Right renal cortex interstitium (tissue), 3 donors: ENCODE measurements at regions not wholly inside any gene's neighbourhood (a gene's known extent, or its start where the extent isn't known, plus 50 kb on each side); places are given as distances from the start of the nearest gene placed in this dataset.
A peak's percentile ranks its signal among the peaks of the same experiment; 100 is the strongest.
"Not testable (repeated sequence)": the region's sequence is repeated elsewhere in the genome, so short reads cannot be mapped to it uniquely, and the experiment has no call there.

Source experiments
- DNase-seq, 3 donors: peaks; one replicate each; pipeline ENCODE4 v3.0.0-alpha.2; 2013; ENCODE audit warnings: low read depth in 3 of 3, low spot score in 2 of 3

- no peak for DNase-seq
These were observed 688.3 kb upstream of the FAT3 start for GRCh38 chr11:91536366-91536765.

GRCh38 chr11:91528965-91529364 is 695.7 kb upstream of the FAT3 start:
- no peak for DNase-seq

- no peak for DNase-seq
These were observed 697.1 kb upstream of the FAT3 start for GRCh38 chr11:91527380-91528030.

- DNase-seq, result no peak
These were observed 710.9 kb upstream of the FAT3 start for GRCh38 chr11:91513734-91514133.

GRCh38 chr11:91497847-91498246 is 726.8 kb upstream of the FAT3 start:
- DNase-seq, result no peak

GRCh38 chr11:91495837-91496236 is 728.8 kb upstream of the FAT3 start:
- DNase-seq, result no peak

GRCh38 chr11:91489989-91490388 is 734.6 kb upstream of the FAT3 start:
- DNase-seq, result no peak

GRCh38 chr11:91483956-91484355 is 740.7 kb upstream of the FAT3 start:
- not testable (repeated sequence) for DNase-seq

- not testable (repeated sequence) for DNase-seq
These were observed 742.7 kb upstream of the FAT3 start for GRCh38 chr11:91481875-91482274.

GRCh38 chr11:91470656-91471055 is 754.0 kb upstream of the FAT3 start:
- DNase-seq, result no peak

- no peak for DNase-seq
These were observed 764.8 kb upstream of the FAT3 start for GRCh38 chr11:91459840-91460239.

- DNase-seq, result no peak
These were observed 778.4 kb upstream of the FAT3 start for GRCh38 chr11:91446267-91446666.

GRCh38 chr11:91435694-91436395 is 788.8 kb upstream of the FAT3 start:
- DNase-seq, result no peak

GRCh38 chr11:91433284-91434010 is 791.2 kb upstream of the FAT3 start:
- DNase-seq, result no peak

GRCh38 chr11:91421641-91422040 is 803.0 kb upstream of the FAT3 start:
- DNase-seq, result peak in 1 of 3 donors; percentile 7

- no peak for DNase-seq
These were observed 816.8 kb upstream of the FAT3 start for GRCh38 chr11:91407842-91408241.

GRCh38 chr11:91406009-91406408 is 818.6 kb upstream of the FAT3 start:
- no peak for DNase-seq

- no peak for DNase-seq
These were observed 820.3 kb upstream of the FAT3 start for GRCh38 chr11:91404344-91404743.

- no peak for DNase-seq
These were observed 827.5 kb upstream of the FAT3 start for GRCh38 chr11:91397134-91397468.

- no peak for DNase-seq
These were observed 828.1 kb upstream of the FAT3 start for GRCh38 chr11:91396236-91397133.
